ENCODE measurements at regions not wholly inside any gene's neighbourhood (a gene's known extent, or its start where the extent isn't known, plus 50 kb on each side); places are given as distances from the start of the nearest gene placed in this dataset.
A peak's percentile ranks its signal among the peaks of the same experiment; 100 is the strongest.

DNA sequence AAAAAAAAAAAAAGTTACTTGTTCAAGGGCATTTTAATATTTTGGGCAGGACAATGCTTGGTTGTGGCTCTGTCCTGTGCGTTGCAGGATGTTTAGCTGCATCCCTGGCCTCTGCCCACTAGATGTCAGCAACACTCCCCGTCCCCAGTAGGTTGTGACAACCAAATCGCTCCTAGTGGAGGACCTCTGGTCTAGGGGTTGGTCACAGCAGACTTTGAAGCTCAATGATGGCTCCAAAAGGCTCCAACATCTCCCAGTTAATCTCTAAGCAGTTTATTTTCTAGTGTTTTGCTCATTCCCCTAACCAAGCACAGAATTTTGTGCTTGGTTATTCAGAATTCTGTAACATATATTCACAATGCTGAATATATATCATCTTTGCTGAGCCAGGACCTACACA, 67.0 kb downstream of the CHRNA1 start:
- Histone ChIP-seq H3K9me3 (replicated peaks; ENCODE audit: control insufficient read depth, insufficient read depth, low read depth, low read length) (no peaks in the 10 kb centered on the region), H3K9me1 (ENCODE audit: control insufficient read depth, insufficient read depth, low read length) (no peaks in the 10 kb centered on the region), H3K27ac (ENCODE audit: extremely low read depth, low read depth, low read length) (no peak overlapping the region), H3K79me2 (ENCODE audit: control insufficient read depth, insufficient read depth, low read length) (no peaks in the 10 kb centered on the region), H3K4me2 (ENCODE audit: insufficient read depth, low read length) (no peak overlapping the region), H3K4me1 (replicated peaks in 1 of 2; ENCODE audit: control insufficient read depth in 2 of 2, insufficient read depth in 2 of 2, low read length in 2 of 2) (no peaks in the 10 kb centered on the region), H3K9ac (ENCODE audit: insufficient read depth in 1 of 2, low read depth in 2 of 2, low read length in 2 of 2) (no peak overlapping the region), H3K36me3 (ENCODE audit: control insufficient read depth, insufficient read depth, low read length) (no peaks in the 10 kb centered on the region), H3K27me3 (ENCODE audit: control insufficient read depth in 2 of 2, insufficient read depth in 2 of 2, low read length in 2 of 2) (peaks cover 0 to 25% of the 10 kb centered on the region in 2 experiments; a peak in 2 of 5 replicates), H3K4me3 (no peak overlapping the region), H2AFZ (ENCODE audit: low read depth, low read length) (no peak overlapping the region), H4K20me1 (replicated peaks; ENCODE audit: control insufficient read depth, insufficient read depth, low read length) (no peaks in the 10 kb centered on the region)
- DNase-seq (ENCODE audit: extremely low read depth in 1 of 4, low spot score in 3 of 4) (peak; percentile 62 to 78 (median 66)), FAIRE-seq (peak; percentile 88), ATAC-seq (peak; percentile 99)
- in situ Hi-C loops (cut with MboI), result loop anchor here (10.0 kb wide), 1 partner anchor 232 kb away; no protein-coding TSS in a partner anchor
- intact Hi-C loops (cut with micrococcal nuclease), result no loop called here
- ChIA-PET CTCF (ENCODE audit: low intra/inter-chr PET ratio) (interaction anchor here (0.5 kb wide), 1 partner anchor 286 kb away, joined by 3 read pairs; no protein-coding TSS in a partner anchor), POLR2A (no interaction called here)
- WGBS (ENCODE audit: insufficient coverage, low coverage, missing lambda C conversion rate), result 0% methylated on average over 3 of the region's 3 CpGs
- no TSS peak for BruUV-seq (replicated peaks)
- peak; percentile 50 to 66 for TF ChIP-seq RAD21 (CRISPR knock-in tag; conservative IDR thresholded peaks at IDR 0.05 in 1 of 2, IDR thresholded peaks at IDR 0.05 in 1 of 2)
- no peak for TF ChIP-seq NCOA1 (IDR thresholded peaks at IDR 0.05; ENCODE audit: low read depth)
- TF ChIP-seq JUND (IDR thresholded peaks at IDR 0.05; ENCODE audit: borderline replicate concordance, low read depth, low read length), result 0 out of 2 replicates have a peak, but pooled peaks have one; percentile 21
- TF ChIP-seq JUND (tag; IDR thresholded peaks at IDR 0.05; ENCODE audit: borderline replicate concordance, low read depth, low read length), result no peak; the same call in 2 of the 3 replicates
- peak in 1 of 2 experiments; percentile 63; a peak in 1 of 4 replicates for TF ChIP-seq RCOR1 (IDR thresholded peaks at IDR 0.05; ENCODE audit: borderline replicate concordance in 1 of 2, low read depth in 2 of 2, low read length in 2 of 2)
- TF ChIP-seq ZNF121 (CRISPR knock-in tag; conservative IDR thresholded peaks at IDR 0.05), result no peak
- no peak for TF ChIP-seq ZNF717 (CRISPR knock-in tag; IDR thresholded peaks at IDR 0.05)
- 0 out of 2 replicates have a peak, but pooled peaks have one; percentile 39 for TF ChIP-seq LCOR (CRISPR knock-in tag; IDR thresholded peaks at IDR 0.05)
- peak; percentile 59 for TF ChIP-seq SMC3 (conservative IDR thresholded peaks at IDR 0.05; ENCODE audit: insufficient read depth, low read depth, low read length)
- TF ChIP-seq, protein P1, sequence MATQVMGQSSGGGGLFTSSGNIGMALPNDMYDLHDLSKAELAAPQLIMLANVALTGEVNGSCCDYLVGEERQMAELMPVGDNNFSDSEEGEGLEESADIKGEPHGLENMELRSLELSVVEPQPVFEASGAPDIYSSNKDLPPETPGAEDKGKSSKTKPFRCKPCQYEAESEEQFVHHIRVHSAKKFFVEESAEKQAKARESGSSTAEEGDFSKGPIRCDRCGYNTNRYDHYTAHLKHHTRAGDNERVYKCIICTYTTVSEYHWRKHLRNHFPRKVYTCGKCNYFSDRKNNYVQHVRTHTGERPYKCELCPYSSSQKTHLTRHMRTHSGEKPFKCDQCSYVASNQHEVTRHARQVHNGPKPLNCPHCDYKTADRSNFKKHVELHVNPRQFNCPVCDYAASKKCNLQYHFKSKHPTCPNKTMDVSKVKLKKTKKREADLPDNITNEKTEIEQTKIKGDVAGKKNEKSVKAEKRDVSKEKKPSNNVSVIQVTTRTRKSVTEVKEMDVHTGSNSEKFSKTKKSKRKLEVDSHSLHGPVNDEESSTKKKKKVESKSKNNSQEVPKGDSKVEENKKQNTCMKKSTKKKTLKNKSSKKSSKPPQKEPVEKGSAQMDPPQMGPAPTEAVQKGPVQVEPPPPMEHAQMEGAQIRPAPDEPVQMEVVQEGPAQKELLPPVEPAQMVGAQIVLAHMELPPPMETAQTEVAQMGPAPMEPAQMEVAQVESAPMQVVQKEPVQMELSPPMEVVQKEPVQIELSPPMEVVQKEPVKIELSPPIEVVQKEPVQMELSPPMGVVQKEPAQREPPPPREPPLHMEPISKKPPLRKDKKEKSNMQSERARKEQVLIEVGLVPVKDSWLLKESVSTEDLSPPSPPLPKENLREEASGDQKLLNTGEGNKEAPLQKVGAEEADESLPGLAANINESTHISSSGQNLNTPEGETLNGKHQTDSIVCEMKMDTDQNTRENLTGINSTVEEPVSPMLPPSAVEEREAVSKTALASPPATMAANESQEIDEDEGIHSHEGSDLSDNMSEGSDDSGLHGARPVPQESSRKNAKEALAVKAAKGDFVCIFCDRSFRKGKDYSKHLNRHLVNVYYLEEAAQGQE (IDR thresholded peaks at IDR 0.05; ENCODE audit: borderline replicate concordance), result peak; percentile 18; the same call in 1 of the 2 replicates
- TF ChIP-seq, protein P1 (CRISPR knock-in tag; IDR thresholded peaks at IDR 0.05; ENCODE audit: low read depth), result no peak
